RWPE2 (cell line): ENCODE measurements at regions not wholly inside any gene's neighbourhood (a gene's known extent, or its start where the extent isn't known, plus 50 kb on each side); places are given as distances from the start of the nearest gene placed in this dataset.
"Not testable (repeated sequence)": the region's sequence is repeated elsewhere in the genome, so short reads cannot be mapped to it uniquely, and the experiment has no call there.

Source experiments
- ATAC-seq: fragments of 200-7000 bp; cut with Tn5 transposase; 3 replicates; pipeline ENCODE4 v1.9.1; 2021; ENCODE audit warnings: low read depth
- DNase-seq: peaks from one replicate; pipeline ENCODE4 v3.0.0-alpha.2; 2020; ENCODE audit warnings: low spot score
- H3K27ac ChIP-seq: fragments of 450-650 bp; 2 replicates; pipeline ENCODE4 v1.5.1; 2017; ENCODE audit warnings: mild to moderate bottlenecking; ENCODE audit not compliant: poor library complexity, severe bottlenecking
- H3K27me3 ChIP-seq: fragments of 250-450 bp; sonication (Bioruptor Pico); 2 replicates; pipeline ENCODE4 v1.5.1; 2021; ENCODE audit warnings: mild to moderate bottlenecking, moderate library complexity; ENCODE audit not compliant: insufficient read depth, poor library complexity, severe bottlenecking
- H3K36me3 ChIP-seq: fragments of 250-450 bp; sonication (Bioruptor Pico); 2 replicates; pipeline ENCODE4 v1.5.1; 2020; ENCODE audit warnings: low read depth, mild to moderate bottlenecking, moderate library complexity
- H3K4me1 ChIP-seq: fragments of 250-450 bp; sonication (Bioruptor Pico); 2 replicates; pipeline ENCODE4 v1.5.1; 2021; ENCODE audit warnings: mild to moderate bottlenecking, moderate library complexity; ENCODE audit not compliant: insufficient read depth, poor library complexity, severe bottlenecking
- H3K4me3 ChIP-seq: fragments of 250-450 bp; sonication (Bioruptor Pico); 2 replicates; pipeline ENCODE4 v1.5.1; 2021; ENCODE audit warnings: mild to moderate bottlenecking, moderate library complexity; ENCODE audit not compliant: severe bottlenecking
- H3K9me3 ChIP-seq: fragments of 250-450 bp; sonication (Bioruptor Pico); 2 replicates; pipeline ENCODE4 v1.5.1; 2021; ENCODE audit warnings: mild to moderate bottlenecking, moderate library complexity; ENCODE audit not compliant: severe bottlenecking
- TF ChIP-seq, protein P1 (sequence below): fragments of 450-650 bp; IDR thresholded peaks from one replicate; pipeline ENCODE4 v1.5.1; 2017; ENCODE audit warnings: mild to moderate bottlenecking, moderate library complexity; ENCODE audit not compliant: poor library complexity, severe bottlenecking

DNA sequence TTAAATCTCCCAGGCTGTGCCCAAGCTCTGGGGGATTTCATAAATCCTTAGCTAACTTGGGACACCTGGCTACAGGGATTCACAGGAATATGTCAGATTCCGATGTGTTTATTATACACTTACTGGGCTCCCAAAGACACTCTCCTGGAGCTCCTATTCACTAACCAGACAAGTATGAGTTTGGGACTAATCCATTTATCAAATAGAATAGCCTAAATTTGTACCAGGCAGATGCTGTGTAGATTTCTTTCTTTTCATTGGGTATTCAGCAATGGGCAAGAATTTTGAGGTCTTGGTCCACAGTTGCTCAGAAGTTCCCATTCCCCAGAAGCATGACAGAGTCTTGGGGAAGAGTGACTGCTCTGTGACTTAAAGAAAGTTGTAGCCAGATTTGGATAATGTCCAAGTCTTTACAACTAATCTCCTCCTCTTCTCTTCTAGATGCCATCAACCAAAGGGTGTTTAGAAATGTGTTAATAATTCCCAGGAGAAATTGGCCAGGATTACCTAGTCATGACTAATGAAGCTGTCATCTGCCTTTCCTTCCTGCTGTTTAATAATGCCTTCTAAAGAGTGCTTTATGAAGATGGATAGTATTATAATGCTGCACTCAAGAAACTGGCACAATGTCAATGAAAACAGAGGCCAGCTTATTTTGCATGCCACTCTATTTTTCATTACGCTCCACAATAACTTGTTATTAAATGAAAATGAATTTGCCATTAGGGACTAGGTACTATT, 120.9 kb downstream of the CHIC2 start:
- peak overlapping the region; percentile 67 for H3K27ac ChIP-seq
- TF ChIP-seq, protein P1, sequence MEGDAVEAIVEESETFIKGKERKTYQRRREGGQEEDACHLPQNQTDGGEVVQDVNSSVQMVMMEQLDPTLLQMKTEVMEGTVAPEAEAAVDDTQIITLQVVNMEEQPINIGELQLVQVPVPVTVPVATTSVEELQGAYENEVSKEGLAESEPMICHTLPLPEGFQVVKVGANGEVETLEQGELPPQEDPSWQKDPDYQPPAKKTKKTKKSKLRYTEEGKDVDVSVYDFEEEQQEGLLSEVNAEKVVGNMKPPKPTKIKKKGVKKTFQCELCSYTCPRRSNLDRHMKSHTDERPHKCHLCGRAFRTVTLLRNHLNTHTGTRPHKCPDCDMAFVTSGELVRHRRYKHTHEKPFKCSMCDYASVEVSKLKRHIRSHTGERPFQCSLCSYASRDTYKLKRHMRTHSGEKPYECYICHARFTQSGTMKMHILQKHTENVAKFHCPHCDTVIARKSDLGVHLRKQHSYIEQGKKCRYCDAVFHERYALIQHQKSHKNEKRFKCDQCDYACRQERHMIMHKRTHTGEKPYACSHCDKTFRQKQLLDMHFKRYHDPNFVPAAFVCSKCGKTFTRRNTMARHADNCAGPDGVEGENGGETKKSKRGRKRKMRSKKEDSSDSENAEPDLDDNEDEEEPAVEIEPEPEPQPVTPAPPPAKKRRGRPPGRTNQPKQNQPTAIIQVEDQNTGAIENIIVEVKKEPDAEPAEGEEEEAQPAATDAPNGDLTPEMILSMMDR = no peak
- DNase-seq = no peak
- no peak overlapping the region for H3K4me3 ChIP-seq
- peak; percentile 97 for ATAC-seq
- H3K36me3 ChIP-seq = no peaks in the 10 kb centered on the region
- peaks cover 14% of the 10 kb centered on the region for H3K4me1 ChIP-seq
- no peaks in the 10 kb centered on the region for H3K27me3 ChIP-seq
- peaks cover 4% of the 10 kb centered on the region for H3K9me3 ChIP-seq

DNA sequence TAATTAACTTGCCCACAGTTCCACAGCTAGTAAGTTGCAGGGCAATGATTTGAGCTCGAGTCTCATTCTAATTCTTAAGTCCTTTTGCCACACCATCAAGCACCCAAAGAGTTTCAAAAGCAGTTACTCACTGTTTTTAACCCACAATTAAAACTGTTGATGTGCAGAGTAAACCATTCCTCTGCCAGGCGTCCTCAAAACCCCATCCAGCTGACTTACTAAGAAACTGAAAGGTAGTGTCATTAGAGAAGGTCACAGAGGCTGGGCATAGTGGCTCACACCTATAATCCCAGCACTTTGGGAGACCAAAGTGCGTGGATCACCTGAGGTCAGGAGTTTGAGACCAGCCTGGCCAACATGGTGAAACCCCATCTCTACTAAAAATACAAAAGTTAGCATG, 121.7 kb downstream of the CHIC2 start:
- no peak for ATAC-seq
- Histone ChIP-seq H3K9me3 (peaks cover 4% of the 10 kb centered on the region), H3K4me3 (no peak overlapping the region), H3K4me1 (peaks cover 14% of the 10 kb centered on the region), H3K36me3 (no peaks in the 10 kb centered on the region), H3K27me3 (no peaks in the 10 kb centered on the region), H3K27ac (peak overlapping the region; percentile 67)
- no peak for DNase-seq
- TF ChIP-seq, protein P1 = no peak

DNA sequence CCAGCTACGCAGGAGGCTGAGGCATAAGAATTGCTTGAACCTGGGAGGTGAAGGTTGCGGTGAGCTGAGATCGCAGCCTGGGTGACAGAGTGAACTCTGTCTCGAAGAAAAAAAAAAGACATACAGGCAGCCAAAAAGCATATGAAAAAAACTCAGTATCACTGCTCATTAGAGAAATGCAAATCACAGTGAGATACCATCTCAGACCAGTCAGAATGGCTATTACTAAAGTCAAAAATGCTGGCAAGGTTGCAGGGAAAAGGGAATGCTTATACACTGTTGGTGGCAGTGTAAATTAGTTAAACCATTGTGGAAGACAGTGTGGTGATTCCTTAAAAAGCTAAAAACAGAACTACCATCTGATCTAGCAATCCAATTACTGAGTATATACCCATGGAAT, 123.1 kb downstream of the CHIC2 start:
- no peaks in the 10 kb centered on the region for H3K36me3 ChIP-seq
- H3K4me1 ChIP-seq = peaks cover 14% of the 10 kb centered on the region
- no peak overlapping the region for H3K4me3 ChIP-seq
- ATAC-seq (no peak), DNase-seq (no peak)
- H3K9me3 ChIP-seq = peaks cover 4% of the 10 kb centered on the region
- no peaks in the 10 kb centered on the region for H3K27me3 ChIP-seq
- TF ChIP-seq, protein P1 = no peak
- H3K27ac ChIP-seq = no peak overlapping the region

DNA sequence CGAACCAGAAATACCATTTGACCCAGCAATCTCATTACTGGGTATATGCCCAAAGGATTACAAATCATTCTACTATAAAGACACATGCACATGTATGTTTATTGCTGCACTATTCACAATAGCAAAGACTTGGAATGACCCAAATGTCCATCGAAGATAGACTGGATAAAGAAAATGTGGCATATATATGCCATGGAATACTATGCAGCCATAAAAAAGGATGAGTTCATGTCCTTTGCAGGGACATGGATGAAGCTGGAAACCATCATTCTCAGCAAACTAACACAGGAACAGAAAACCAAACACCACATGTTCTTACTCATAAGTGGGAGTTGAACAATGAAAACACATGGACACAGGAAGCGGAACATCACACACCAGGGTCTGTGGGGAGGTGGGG, 124.5 kb downstream of the CHIC2 start:
- H3K27ac ChIP-seq, H3K9me3 ChIP-seq, H3K36me3 ChIP-seq, H3K27me3 ChIP-seq, H3K4me3 ChIP-seq, DNase-seq, ATAC-seq: not testable (repeated sequence)
- H3K4me1 ChIP-seq = peaks cover 14% of the 10 kb centered on the region

DNA sequence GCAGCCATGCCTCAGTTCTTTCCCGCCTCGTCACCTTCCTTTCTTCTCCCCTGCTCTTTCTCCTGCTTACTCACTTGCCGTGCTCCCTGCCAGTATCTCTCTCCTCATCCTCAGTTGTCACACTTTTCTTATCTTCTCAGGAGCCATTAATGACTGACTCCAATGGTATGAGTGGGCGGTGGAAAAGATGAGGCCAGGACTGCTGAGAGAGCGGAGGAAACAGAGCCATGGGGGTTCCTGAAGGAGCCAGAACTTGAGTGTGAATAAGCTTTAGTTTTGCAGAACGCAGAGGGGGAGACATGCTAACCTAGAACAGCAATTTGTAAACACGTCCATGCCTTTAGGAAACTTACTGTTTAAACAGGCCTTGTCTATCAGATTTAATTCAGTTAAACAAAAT, 126.5 kb downstream of the CHIC2 start:
- TF ChIP-seq, protein P1 = no peak
- H3K36me3 ChIP-seq = no peaks in the 10 kb centered on the region
- no peak overlapping the region for H3K4me3 ChIP-seq
- H3K27me3 ChIP-seq = no peaks in the 10 kb centered on the region
- H3K4me1 ChIP-seq = no peaks in the 10 kb centered on the region
- ATAC-seq (no peak), DNase-seq (no peak)
- H3K9me3 ChIP-seq = peaks cover 4% of the 10 kb centered on the region
- H3K27ac ChIP-seq = no peak overlapping the region
